Activated CD4-positive, alpha-beta T cell treated with anti-CD3 and anti-CD28 coated beads, Interleukin-2, amount 50 U/mL, for 16 hours (primary cell): ENCODE measurements at regions not wholly inside any gene's neighbourhood (a gene's known extent, or its start where the extent isn't known, plus 50 kb on each side); places are given as distances from the start of the nearest gene placed in this dataset.

Experiments used
- DNase-seq: peaks from one replicate; pipeline ENCODE4 v3.0.0-alpha.2; 2020

DNA sequence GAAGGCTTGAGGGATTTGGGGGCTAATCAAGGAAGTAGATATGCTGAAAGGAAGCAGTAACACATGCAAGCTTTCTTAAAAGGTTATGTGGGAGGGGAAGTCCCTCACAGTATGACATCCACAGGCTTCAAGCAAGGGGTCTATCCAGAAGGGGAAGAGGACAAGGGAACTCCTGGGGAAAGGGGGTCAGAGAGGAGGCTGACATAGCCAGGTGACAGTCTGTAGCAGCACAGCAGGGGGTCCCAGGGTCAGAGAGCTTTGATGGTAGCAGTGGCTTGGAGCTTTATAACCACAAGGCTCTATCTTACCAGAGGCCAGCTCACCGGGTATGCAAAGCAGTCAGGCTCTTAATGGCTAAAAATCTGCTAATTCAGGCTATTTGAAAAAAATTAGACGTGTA, 150.6 kb upstream of the NSMCE3 start:
- no peak for DNase-seq

- DNase-seq = no peak
Measured at GRCh38 chr15:29418931-29419330, 149.3 kb upstream of the NSMCE3 start.

- DNase-seq = no peak
Measured at GRCh38 chr15:29418178-29418577, 148.6 kb upstream of the NSMCE3 start.

- no peak for DNase-seq
Measured at GRCh38 chr15:29411299-29411698, 141.7 kb upstream of the NSMCE3 start.

- no peak for DNase-seq
Measured at GRCh38 chr15:29410338-29410737, 140.7 kb upstream of the NSMCE3 start.

DNA sequence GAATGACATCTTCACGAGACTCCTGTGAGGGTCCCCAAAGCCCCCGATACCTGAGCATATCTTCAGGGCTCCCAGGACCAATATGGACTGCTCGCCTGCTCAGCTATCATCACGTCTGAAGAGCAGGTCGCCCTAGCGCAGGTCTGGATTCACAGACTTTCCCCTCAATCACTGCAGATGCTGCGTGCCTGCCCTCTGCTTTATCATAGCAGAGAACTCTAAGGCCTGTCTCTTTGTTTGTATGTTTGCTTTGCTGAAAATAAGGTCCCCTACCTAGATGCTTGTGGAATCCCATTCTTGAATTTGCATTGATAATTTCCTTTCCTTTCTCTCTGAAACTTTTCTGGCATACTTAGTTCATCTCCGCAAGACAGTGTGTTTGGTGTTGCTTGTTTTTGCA, 140.3 kb upstream of the NSMCE3 start:
- DNase-seq = no peak

DNA sequence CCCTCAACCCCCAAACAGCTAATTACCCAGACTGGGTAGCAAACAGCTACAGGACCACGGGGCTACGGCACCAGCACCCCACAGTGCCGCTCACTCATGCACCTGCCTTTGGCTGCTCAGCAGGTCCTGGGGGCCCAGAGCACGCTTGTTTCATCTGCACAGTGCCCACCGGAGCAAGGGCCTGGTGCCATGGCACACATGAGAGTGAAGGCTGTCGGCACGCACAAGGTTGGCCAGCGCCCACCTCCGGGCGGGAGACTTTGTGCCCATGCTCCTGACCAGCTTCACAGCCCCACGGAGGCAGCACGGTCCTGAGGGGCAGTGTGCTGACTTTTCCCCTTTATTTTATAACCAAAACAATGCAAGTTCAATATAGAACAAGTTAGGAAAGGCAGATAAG, 135.9 kb upstream of the NSMCE3 start:
- DNase-seq = no peak

DNA sequence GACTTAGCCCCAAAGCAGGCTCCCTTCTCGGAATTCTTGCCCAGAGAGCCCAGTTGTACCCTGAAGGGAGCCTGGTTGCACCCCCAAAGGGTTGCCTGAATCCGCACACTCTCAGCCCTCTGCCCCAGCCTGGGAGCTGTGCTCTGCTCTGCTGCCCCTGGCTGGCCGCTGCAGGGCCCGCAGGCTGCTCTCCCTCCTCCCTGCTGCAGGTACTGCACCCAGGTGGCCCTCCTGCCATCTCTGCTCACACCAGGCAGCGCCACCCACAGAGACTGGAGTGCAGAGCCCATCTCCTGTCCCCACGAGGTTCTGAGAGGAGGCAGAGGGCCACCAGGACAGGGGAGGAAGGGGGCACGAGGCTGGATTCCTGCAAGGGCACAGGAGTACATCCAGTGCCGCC, 134.2 kb upstream of the NSMCE3 start:
- DNase-seq = no peak

- DNase-seq = no peak
Measured at GRCh38 chr15:29401644-29402043, 132.0 kb upstream of the NSMCE3 start.

DNA sequence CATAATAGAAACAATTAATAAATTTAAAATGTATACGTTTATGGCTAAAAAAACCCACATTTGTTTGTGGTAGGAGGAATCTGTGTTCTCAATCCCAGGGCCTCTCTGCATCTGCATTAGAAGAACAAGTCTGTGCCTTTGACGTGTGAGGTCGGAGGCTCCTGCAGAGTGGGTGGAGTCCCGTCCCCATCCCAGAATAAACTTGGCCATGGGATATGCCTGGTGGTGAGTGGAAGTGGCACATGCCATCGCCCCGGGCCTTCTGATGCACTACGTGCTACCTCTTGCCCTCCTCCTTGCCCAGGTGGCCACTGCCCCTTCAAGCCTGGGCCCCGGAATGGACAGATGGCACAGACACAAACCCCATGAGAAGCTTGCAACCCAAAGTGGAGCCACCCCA, 131.1 kb upstream of the NSMCE3 start:
- no peak for DNase-seq

- DNase-seq = no peak
Measured at GRCh38 chr15:29398907-29399306, 129.3 kb upstream of the NSMCE3 start.

GRCh38 chr15:29396176-29396811, 126.7 kb upstream of the NSMCE3 start:
- DNase-seq = no peak

- DNase-seq = no peak
Measured at GRCh38 chr15:29393443-29393842, 123.8 kb upstream of the NSMCE3 start.

GRCh38 chr15:29392358-29392757, 122.7 kb upstream of the NSMCE3 start:
- DNase-seq = no peak

GRCh38 chr15:29390051-29390450, 120.4 kb upstream of the NSMCE3 start:
- DNase-seq = no peak

DNA sequence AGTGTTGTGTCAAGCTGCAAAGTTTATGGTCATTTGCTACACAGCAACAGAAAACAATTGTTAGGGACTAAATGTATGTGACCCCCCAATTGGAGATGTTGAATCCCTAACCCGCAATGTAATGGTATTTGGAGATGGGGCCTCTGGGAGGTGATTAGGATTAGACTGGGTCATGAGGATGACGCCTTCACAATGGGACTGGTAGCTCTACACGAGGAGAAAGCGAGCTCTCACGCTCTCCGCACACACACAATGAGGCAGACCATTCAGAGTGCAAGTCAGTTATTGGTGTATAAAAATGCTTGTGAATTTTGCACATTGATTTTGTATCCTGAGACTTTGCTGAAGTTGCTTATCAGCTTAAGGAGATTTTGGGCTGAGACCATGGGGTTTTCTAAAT, 116.9 kb upstream of the NSMCE3 start:
- DNase-seq = no peak

GRCh38 chr15:29383367-29383766, 113.7 kb upstream of the NSMCE3 start:
- DNase-seq = no peak

DNA sequence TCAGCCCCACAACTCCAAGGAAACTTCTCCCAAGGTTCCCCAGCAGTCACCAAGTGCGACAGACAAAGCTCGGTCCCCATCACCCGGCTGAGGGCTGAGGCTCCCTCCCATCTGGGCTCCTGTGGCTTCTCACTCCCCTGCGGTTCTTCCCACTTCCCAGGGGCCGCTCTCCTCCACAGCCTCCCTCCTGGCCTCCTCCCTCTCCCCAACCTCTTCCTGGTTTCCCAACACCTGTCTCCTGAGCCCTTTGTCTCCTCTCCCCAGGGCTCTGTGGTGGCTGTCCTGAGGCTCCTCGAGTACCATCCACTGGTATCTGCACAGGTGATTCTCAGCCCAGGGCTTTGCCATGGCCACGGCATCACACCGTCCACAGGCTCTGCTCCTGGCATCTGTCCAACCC, 113.2 kb upstream of the NSMCE3 start:
- DNase-seq = no peak

DNA sequence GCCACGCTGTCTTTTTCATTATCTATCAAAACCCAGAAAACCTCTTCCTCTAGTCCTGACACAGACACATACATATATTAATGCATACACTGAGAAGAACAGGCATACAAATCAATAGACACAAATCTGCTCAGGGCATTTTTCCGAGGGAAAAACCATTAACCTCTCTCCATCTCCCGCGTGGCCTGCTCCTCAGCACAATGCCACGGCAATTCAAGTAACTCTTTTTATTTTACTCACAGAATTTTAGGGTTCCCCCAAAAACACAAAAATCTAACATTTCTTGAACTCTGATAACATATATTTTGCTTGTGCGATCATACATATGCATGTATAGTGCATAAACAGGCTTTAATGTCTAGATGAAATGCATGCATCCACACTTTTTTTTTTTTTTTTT, 110.8 kb upstream of the NSMCE3 start:
- no peak for DNase-seq

- DNase-seq = no peak
Measured at GRCh38 chr15:29379647-29380046, 110.0 kb upstream of the NSMCE3 start.

DNA sequence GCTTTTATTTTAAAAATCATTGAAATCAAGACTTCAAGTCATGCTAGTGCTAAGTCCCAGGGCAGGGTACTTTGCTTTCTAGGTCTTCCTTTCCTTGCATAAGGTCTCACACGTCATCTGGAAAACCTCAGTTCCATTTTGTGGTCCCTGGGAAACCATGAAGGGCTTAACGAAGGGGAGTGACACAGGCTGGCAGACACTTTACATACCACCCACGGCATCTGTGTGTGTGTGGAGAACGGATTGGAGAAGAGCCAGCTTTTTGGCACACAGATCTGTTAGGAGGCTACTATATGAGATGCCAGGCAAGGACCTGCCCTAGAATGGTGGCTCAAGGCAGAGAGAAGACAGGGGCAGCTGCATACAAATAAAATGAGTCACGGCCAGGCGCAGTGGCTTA, 107.5 kb upstream of the NSMCE3 start:
- no peak for DNase-seq

DNA sequence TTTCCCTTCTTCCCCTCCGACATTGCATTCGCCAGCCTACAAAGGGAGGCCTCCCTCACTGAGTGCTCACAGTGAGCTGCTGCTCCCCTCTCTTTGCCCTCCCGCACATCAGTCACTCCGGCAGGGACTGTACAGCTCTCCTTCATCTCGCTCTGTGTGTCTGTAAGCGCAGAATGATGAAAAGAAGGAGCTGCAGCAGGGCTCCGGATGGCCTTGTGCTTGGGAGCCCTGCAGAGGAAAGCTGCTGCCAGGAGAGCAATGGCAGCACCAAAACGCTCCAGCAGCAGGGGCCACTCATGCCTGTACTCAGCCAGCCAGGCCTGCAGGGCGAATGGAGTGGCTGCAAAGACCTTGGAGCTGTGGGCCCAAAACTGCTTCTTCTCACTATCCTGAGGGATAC, 107.0 kb upstream of the NSMCE3 start:
- no peak for DNase-seq

DNA sequence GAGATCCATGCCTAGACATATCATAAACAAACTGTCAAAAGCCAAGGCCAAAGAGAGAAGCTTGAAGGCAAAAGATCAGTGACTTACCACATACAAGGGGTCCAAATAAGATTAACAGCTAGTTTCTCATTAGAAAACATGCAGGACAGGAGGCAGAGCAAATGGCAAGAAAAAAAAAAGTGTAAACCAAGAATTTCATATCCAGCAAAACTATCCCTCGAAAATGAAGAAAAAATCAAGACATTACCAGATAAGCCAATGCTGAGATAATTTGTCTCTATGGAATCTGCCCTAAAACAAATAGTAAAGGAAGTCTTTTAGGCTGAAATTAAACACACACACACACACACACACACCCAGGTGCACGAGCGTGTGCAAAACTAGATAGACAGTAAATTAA, 99.6 kb upstream of the NSMCE3 start:
- no peak for DNase-seq

DNA sequence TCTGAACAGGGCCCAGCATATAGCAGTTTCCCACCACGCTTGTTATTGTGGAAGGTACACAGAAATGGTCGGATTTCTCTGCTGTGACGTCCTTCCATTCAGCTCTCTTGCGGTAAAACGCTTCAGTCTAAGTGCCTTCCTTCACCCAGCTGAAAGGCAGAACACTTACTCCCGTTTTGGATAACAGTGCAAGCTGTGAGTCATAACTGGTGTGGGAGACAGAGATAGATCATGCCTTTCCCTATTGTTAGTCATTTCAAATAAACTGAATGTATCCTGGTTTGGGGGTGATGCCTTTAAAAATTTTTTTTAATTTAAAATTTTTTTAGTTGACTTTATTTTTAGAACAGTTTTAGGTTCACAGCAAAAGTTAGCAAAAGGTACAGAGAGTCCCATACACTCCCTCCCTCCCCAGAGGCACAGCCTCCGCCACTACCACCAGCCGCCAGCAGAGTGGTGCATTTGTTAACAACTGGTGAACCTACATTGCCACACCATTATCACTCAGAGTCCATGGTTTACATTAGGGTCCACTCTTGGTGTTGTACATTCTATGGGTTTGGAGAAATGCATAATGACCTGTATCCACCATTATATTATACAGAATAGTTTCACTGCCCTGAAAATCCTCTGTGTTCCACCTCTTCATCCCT, 94.9 kb upstream of the NSMCE3 start:
- no peak for DNase-seq

- DNase-seq = no peak
Measured at GRCh38 chr15:29361560-29361959, 91.9 kb upstream of the NSMCE3 start.
